Right lobe of liver (tissue), 6 donors: ENCODE measurements at regions not wholly inside any gene's neighbourhood (a gene's known extent, or its start where the extent isn't known, plus 50 kb on each side); places are given as distances from the start of the nearest gene placed in this dataset.

Source experiments
- ATAC-seq, 4 donors: fragments of 200-7000 bp; cut with Tn5 transposase; one replicate each; pipeline ENCODE4 v1.9.1; 2020; ENCODE audit warnings: mild to moderate bottlenecking in 4 of 4, moderate library complexity in 4 of 4
- DNase-seq, 3 donors: peaks; one replicate each; pipeline ENCODE4 v3.0.0-alpha.2; 2020
- H3K27ac ChIP-seq, 3 donors: fragments of 200-600 bp; one replicate each; pipeline ENCODE4 v1.8.0; 2022
- H3K27me3 ChIP-seq, 2 donors: fragments of 200-600 bp; one replicate each; pipeline ENCODE4 v1.8.0; 2022
- H3K36me3 ChIP-seq, 4 donors: fragments of 200-600 bp; sonication (generic) in 1 of 4; one replicate each; pipeline versions ENCODE4 v1.5.1 to v1.8.0; 2017 to 2022; ENCODE audit warnings: control low read depth in 1 of 4
- H3K4me1 ChIP-seq, 4 donors: fragments of 200-600 bp; sonication (generic) in 1 of 4; one replicate each; pipeline versions ENCODE4 v1.5.1 to v1.8.0; 2017 to 2022; ENCODE audit warnings: control low read depth in 1 of 4
- H3K4me3 ChIP-seq, 3 donors: fragments of 200-600 bp; one replicate each; pipeline ENCODE4 v1.8.0; 2022
- H3K9me3 ChIP-seq, 4 donors: fragments of 200-600 bp; sonication (generic) in 1 of 4; one replicate each; pipeline versions ENCODE4 v1.5.1 to v1.8.0; 2017 to 2022; ENCODE audit warnings: control low read depth in 1 of 4
- CTCF ChIP-seq, 4 donors: fragments of 200-600 bp in 3 of 4; fragments of 450-650 bp in 1 of 4; IDR thresholded peaks; one replicate each; pipeline versions ENCODE4 v1.5.1 to v1.8.0; 2016 to 2022; ENCODE audit warnings: antibody characterized with exemption in 4 of 4, mild to moderate bottlenecking in 2 of 4
- POLR2A ChIP-seq: fragments of 450-650 bp; IDR thresholded peaks from one replicate; pipeline ENCODE4 v1.6.1; 2017; ENCODE audit warnings: antibody characterized with exemption, mild to moderate bottlenecking
- WGBS: methylation state at CpG from one replicate; pipeline ENCODE4 v1.1.6; 2018; ENCODE audit warnings: low coverage, low lambda C conversion rate; ENCODE audit not compliant: insufficient coverage; ENCODE audit errors: missing lambda C conversion rate; 5-methylcytosine and 5-hydroxymethylcytosine counted together
- intact Hi-C, 2 donors: fragments of 100-400 bp; cut with DNase I; formaldehyde crosslinking; loops; one replicate each; pipeline versions ENCODE4 v1.11.2 to v1.14.1; 2022
- donor health status: DM: no; HTN: yes; CAD: no.
- donor health status: DM: no; HTN: no; CAD: no.
- donor health status: DM: no; HTN: no; CAD: no.
- donor health status: DM: no; HTN: yes; CAD: no.
- donor health status: DM: no; HTN: yes; CAD: no.

- no peaks in the 10 kb centered on the region for H3K27me3 ChIP-seq
- H3K36me3 ChIP-seq = no peaks in the 10 kb centered on the region
- H3K4me1 ChIP-seq = no peaks in the 10 kb centered on the region
- intact Hi-C loops = no loop called here
- DNase-seq (no peak), ATAC-seq (no peak)
- H3K4me3 ChIP-seq = no peak overlapping the region
- H3K9me3 ChIP-seq = no peaks in the 10 kb centered on the region
- 27% methylated on average over 2 of the region's 2 CpGs for WGBS
- H3K27ac ChIP-seq = no peak overlapping the region
- no peak for TF ChIP-seq POLR2A
- no peak for TF ChIP-seq CTCF (IDR thresholded peaks at IDR 0.05)
Measured at GRCh38 chr3:18282507-18282906, 142.6 kb downstream of the SATB1 start.

GRCh38 chr3:18279226-18279737 lies 145.9 kb downstream of the SATB1 start:
- H3K9me3 ChIP-seq = no peaks in the 10 kb centered on the region
- DNase-seq (no peak), ATAC-seq (no peak)
- H3K4me3 ChIP-seq = no peak overlapping the region
- no peaks in the 10 kb centered on the region for H3K27me3 ChIP-seq
- no peaks in the 10 kb centered on the region for H3K4me1 ChIP-seq
- intact Hi-C loops = no loop called here
- no peaks in the 10 kb centered on the region for H3K36me3 ChIP-seq
- no peak for TF ChIP-seq POLR2A
- WGBS = 54% methylated on average over 3 of the region's 3 CpGs
- H3K27ac ChIP-seq = no peak overlapping the region

GRCh38 chr3:18264853-18265252 lies 160.3 kb downstream of the SATB1 start:
- no peak overlapping the region for H3K4me3 ChIP-seq
- TF ChIP-seq POLR2A (no peak), CTCF (IDR thresholded peaks at IDR 0.05) (no peak)
- ATAC-seq = no peak
- no peaks in the 10 kb centered on the region for H3K27me3 ChIP-seq
- WGBS = 27% methylated on average over 1 of the region's 1 CpG
- no peak overlapping the region for H3K27ac ChIP-seq
- intact Hi-C loops = no loop called here
- no peaks in the 10 kb centered on the region for H3K36me3 ChIP-seq
- no peaks in the 10 kb centered on the region for H3K9me3 ChIP-seq
- no peak for DNase-seq
- H3K4me1 ChIP-seq = no peaks in the 10 kb centered on the region

GRCh38 chr3:18264361-18264760 lies 160.8 kb downstream of the SATB1 start:
- Histone ChIP-seq H3K27ac (no peak overlapping the region), H3K4me1 (no peaks in the 10 kb centered on the region), H3K4me3 (no peak overlapping the region), H3K36me3 (no peaks in the 10 kb centered on the region), H3K27me3 (no peaks in the 10 kb centered on the region), H3K9me3 (no peaks in the 10 kb centered on the region)
- intact Hi-C loops = no loop called here
- DNase-seq (no peak), ATAC-seq (no peak)
- WGBS = 17% methylated on average over 2 of the region's 2 CpGs
- TF ChIP-seq CTCF (IDR thresholded peaks at IDR 0.05) = no peak
- no peak for TF ChIP-seq POLR2A

GRCh38 chr3:18258492-18258891 lies 166.6 kb downstream of the SATB1 start:
- intact Hi-C loops = no loop called here
- Histone ChIP-seq H3K4me1 (no peaks in the 10 kb centered on the region), H3K9me3 (no peaks in the 10 kb centered on the region), H3K4me3 (no peak overlapping the region), H3K27ac (no peak overlapping the region), H3K36me3 (no peaks in the 10 kb centered on the region), H3K27me3 (no peaks in the 10 kb centered on the region)
- no peak for DNase-seq
- ATAC-seq = no peak
- WGBS = 80% methylated on average over 7 of the region's 7 CpGs
- TF ChIP-seq CTCF (IDR thresholded peaks at IDR 0.05) (no peak), POLR2A (no peak)
